ENCODE measurements at regions not wholly inside any gene's neighbourhood (a gene's known extent, or its start where the extent isn't known, plus 50 kb on each side); places are given as distances from the start of the nearest gene placed in this dataset.
"Not testable (repeated sequence)": the region's sequence is repeated elsewhere in the genome, so short reads cannot be mapped to it uniquely, and the experiment has no call there.

GRCh38 chr4:142897518-142897917 lies 51.4 kb upstream of the INPP4B start:
- peaks cover 42% of the 10 kb centered on the region for H3K9me3 Mint-ChIP-seq (ENCODE audit: low read depth)
- H3K27me3 Mint-ChIP-seq; H3K36me3 Mint-ChIP-seq (ENCODE audit: insufficient read depth); H3K4me1 Mint-ChIP-seq (ENCODE audit: low read depth); H3K27ac Mint-ChIP-seq; DNase-seq (ENCODE audit: low spot score, unreplicated experiment); H3K4me3 Mint-ChIP-seq (ENCODE audit: low read depth): not testable (repeated sequence)

GRCh38 chr4:142900622-142901021 lies 54.5 kb upstream of the INPP4B start:
- no peak for TF ChIP-seq CTCF (IDR thresholded peaks at IDR 0.05; ENCODE audit: unreplicated experiment)
- Mint-ChIP-seq H3K4me1 (ENCODE audit: low read depth) (no peaks in the 10 kb centered on the region), H3K27me3 (no peaks in the 10 kb centered on the region), H3K27ac (no peak overlapping the region), H3K9me3 (ENCODE audit: low read depth) (peaks cover 26% of the 10 kb centered on the region), H3K36me3 (ENCODE audit: insufficient read depth) (no peaks in the 10 kb centered on the region), H3K4me3 (ENCODE audit: low read depth) (no peak overlapping the region)
- DNase-seq (ENCODE audit: low spot score, unreplicated experiment): no peak

- H3K27me3 Mint-ChIP-seq: no peaks in the 10 kb centered on the region
- no peaks in the 10 kb centered on the region for H3K4me1 Mint-ChIP-seq (ENCODE audit: low read depth)
- H3K36me3 Mint-ChIP-seq (ENCODE audit: insufficient read depth): no peaks in the 10 kb centered on the region
- H3K9me3 Mint-ChIP-seq (ENCODE audit: low read depth): peaks cover 30% of the 10 kb centered on the region
- no peak overlapping the region for H3K4me3 Mint-ChIP-seq (ENCODE audit: low read depth)
- no peak for TF ChIP-seq CTCF (IDR thresholded peaks at IDR 0.05; ENCODE audit: unreplicated experiment)
- no peak overlapping the region for H3K27ac Mint-ChIP-seq
- DNase-seq (ENCODE audit: low spot score, unreplicated experiment): no peak
Measured at GRCh38 chr4:142901166-142901662, 55.1 kb upstream of the INPP4B start.

GRCh38 chr4:142903617-142904016 lies 57.5 kb upstream of the INPP4B start:
- not testable (repeated sequence) for H3K4me1 Mint-ChIP-seq (ENCODE audit: low read depth)

GRCh38 chr4:142909908-142910307 lies 63.8 kb upstream of the INPP4B start:
- no peak for DNase-seq (ENCODE audit: low spot score, unreplicated experiment)
- Mint-ChIP-seq H3K27me3 (no peaks in the 10 kb centered on the region), H3K9me3 (ENCODE audit: low read depth) (peaks cover 12% of the 10 kb centered on the region), H3K27ac (no peak overlapping the region), H3K4me3 (ENCODE audit: low read depth) (no peak overlapping the region), H3K4me1 (ENCODE audit: low read depth) (no peaks in the 10 kb centered on the region), H3K36me3 (ENCODE audit: insufficient read depth) (no peaks in the 10 kb centered on the region)
- no peak for TF ChIP-seq CTCF (IDR thresholded peaks at IDR 0.05; ENCODE audit: unreplicated experiment)

More at GRCh38 chr4:142903617-142904016, 57.5 kb upstream of the INPP4B start:
- H3K36me3 Mint-ChIP-seq (ENCODE audit: insufficient read depth); H3K4me3 Mint-ChIP-seq (ENCODE audit: low read depth); H3K27ac Mint-ChIP-seq; H3K27me3 Mint-ChIP-seq; DNase-seq (ENCODE audit: low spot score, unreplicated experiment): not testable (repeated sequence)
- H3K9me3 Mint-ChIP-seq (ENCODE audit: low read depth): peaks cover 18% of the 10 kb centered on the region

GRCh38 chr4:142913034-142913433 lies 66.9 kb upstream of the INPP4B start:
- H3K27ac Mint-ChIP-seq: no peak overlapping the region
- H3K4me3 Mint-ChIP-seq (ENCODE audit: low read depth): no peak overlapping the region
- no peak for TF ChIP-seq CTCF (IDR thresholded peaks at IDR 0.05; ENCODE audit: unreplicated experiment)
- no peaks in the 10 kb centered on the region for H3K27me3 Mint-ChIP-seq
- H3K4me1 Mint-ChIP-seq (ENCODE audit: low read depth): no peaks in the 10 kb centered on the region
- H3K36me3 Mint-ChIP-seq (ENCODE audit: insufficient read depth): no peaks in the 10 kb centered on the region
- DNase-seq (ENCODE audit: low spot score, unreplicated experiment): no peak
- H3K9me3 Mint-ChIP-seq (ENCODE audit: low read depth): no peaks in the 10 kb centered on the region
